ENCODE measurements at regions not wholly inside any gene's neighbourhood (a gene's known extent, or its start where the extent isn't known, plus 50 kb on each side); places are given as distances from the start of the nearest gene placed in this dataset.

DNA sequence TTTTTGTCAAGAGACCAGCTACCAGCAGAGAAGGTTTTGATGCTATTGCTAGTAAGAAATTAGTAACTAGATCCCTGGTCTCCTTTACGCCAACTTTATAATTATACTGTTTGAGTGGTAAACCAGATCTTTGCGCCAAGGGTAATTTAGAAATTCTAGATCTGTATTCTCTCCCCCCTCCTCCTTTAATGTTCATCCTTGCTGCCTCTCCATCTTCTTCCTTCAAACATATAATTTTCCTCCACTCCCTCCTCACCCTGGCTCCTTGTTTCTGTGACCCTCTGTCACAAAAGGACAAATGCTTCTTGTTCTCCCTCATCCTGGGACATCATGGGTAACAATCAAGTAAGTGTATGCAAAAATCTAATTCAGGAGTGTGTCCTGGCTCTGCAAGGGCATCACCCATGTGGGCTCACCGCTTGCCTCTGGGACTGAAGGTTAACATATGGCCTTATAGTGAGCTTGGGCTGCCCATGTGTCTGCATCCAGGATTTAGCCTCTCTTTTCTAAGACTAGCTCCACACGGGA lies 121.2 kb downstream of the BAMBI start:
- no peaks in the 10 kb centered on the region for H3K27me3 ChIP-seq
- WGBS, 2 donors, result 94% methylated on average over 4 of the region's 4 CpGs
- no peaks in the 10 kb centered on the region for H3K4me1 ChIP-seq
- DNase-seq, result no peak
- intact Hi-C loops (cut with DNase I), result no loop called here
- TF ChIP-seq, protein P1, sequence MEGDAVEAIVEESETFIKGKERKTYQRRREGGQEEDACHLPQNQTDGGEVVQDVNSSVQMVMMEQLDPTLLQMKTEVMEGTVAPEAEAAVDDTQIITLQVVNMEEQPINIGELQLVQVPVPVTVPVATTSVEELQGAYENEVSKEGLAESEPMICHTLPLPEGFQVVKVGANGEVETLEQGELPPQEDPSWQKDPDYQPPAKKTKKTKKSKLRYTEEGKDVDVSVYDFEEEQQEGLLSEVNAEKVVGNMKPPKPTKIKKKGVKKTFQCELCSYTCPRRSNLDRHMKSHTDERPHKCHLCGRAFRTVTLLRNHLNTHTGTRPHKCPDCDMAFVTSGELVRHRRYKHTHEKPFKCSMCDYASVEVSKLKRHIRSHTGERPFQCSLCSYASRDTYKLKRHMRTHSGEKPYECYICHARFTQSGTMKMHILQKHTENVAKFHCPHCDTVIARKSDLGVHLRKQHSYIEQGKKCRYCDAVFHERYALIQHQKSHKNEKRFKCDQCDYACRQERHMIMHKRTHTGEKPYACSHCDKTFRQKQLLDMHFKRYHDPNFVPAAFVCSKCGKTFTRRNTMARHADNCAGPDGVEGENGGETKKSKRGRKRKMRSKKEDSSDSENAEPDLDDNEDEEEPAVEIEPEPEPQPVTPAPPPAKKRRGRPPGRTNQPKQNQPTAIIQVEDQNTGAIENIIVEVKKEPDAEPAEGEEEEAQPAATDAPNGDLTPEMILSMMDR (IDR thresholded peaks at IDR 0.05), result no peak
- no peak for TF ChIP-seq POLR2A (IDR thresholded peaks at IDR 0.05)
- H3K27ac ChIP-seq, result no peak overlapping the region
- no peak overlapping the region for H3K4me3 ChIP-seq
- H3K36me3 ChIP-seq, result no peaks in the 10 kb centered on the region
- H3K9me3 ChIP-seq, result no peaks in the 10 kb centered on the region

DNA sequence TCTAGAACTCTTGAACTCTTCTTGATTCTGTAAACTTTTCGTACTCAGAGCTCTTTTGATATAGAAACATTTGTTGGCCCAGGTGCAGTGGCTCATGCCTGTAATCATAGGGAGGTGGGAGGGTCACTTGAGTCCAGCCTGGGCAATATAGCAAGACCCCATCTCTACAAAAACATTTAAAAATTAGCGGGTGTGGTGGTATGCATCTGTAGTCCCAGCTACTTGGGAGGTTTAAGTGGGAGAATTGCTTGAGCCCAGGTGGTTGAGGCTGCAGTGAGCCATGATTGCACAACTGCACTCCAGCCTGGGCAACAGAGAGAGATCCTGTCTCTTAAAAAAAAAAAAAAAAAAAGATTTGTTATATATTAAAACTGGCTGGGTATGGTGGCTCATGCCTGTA lies 121.6 kb downstream of the BAMBI start:
- Histone ChIP-seq H3K36me3 (no peaks in the 10 kb centered on the region), H3K27ac (no peak overlapping the region), H3K4me3 (no peak overlapping the region), H3K27me3 (no peaks in the 10 kb centered on the region), H3K4me1 (no peaks in the 10 kb centered on the region), H3K9me3 (no peaks in the 10 kb centered on the region)
- 87 to 100% methylated on average over 2 of the region's 2 CpGs for WGBS, 2 donors
- intact Hi-C loops (cut with DNase I), result no loop called here
- DNase-seq, result no peak
- TF ChIP-seq, protein P1 (IDR thresholded peaks at IDR 0.05), result no peak
- no peak for TF ChIP-seq POLR2A (IDR thresholded peaks at IDR 0.05)

DNA sequence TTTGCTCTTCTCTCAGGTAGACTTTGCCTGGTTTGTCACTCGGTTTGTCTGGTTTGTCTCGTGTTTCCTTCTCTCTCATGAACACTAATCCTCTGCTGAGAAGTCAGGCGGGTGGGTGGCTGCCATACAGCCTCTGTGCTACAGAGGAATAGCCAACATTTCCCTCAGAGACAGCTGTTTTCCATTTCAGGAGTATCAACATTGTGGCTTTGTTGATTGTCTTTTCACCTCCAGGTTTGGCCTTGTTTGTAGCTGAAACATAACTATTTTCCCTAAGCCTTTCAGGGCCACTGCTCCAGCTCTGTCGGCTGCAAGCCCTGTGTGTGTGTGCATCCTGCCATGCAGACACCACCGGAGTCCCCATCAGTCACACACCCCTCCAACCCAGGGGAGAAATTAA lies 122.8 kb downstream of the BAMBI start:
- H3K27ac ChIP-seq, result no peak overlapping the region
- WGBS, 2 donors, result 53 to 61% methylated on average over 4 to 5 of the region's 5 CpGs
- no peak for TF ChIP-seq POLR2A (IDR thresholded peaks at IDR 0.05)

DNA sequence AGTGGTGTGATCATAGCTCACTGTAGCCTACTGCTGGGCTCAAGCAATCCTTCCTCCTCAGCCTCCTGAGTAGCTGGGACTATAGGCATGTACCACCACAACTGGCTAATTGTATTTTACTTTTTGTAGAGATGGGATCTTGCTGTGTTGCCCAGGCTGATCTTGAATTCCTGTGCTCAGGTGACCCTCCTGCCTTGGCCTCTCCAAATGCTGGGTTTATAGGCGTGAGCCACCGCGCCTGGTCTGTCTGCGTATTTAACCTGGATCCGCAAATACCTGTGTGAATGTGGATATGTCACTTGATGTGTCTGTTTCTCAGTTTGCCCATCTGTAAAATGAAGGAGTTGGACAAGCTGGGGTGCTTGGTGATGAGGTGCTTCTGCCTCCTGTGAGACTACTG lies 123.9 kb downstream of the BAMBI start:
- DNase-seq, result no peak
- peaks cover 0 to 5% (median 0%) of the 10 kb centered on the region in 4 donors for H3K27me3 ChIP-seq
- no peak overlapping the region for H3K4me3 ChIP-seq
- WGBS, 2 donors, result 100% methylated on average over 5 of the region's 5 CpGs
- intact Hi-C loops (cut with DNase I), result no loop called here
- peaks cover 0 to 5% (median 0%) of the 10 kb centered on the region in 3 donors for H3K4me1 ChIP-seq
- no peaks in the 10 kb centered on the region for H3K9me3 ChIP-seq
- TF ChIP-seq POLR2A (IDR thresholded peaks at IDR 0.05), result no peak
- TF ChIP-seq, protein P1 (IDR thresholded peaks at IDR 0.05), result no peak
- no peak overlapping the region for H3K27ac ChIP-seq
- no peaks in the 10 kb centered on the region for H3K36me3 ChIP-seq

More for the DNA sequence above, 122.8 kb downstream of the BAMBI start:
- H3K27me3 ChIP-seq, result no peaks in the 10 kb centered on the region
- no peak for DNase-seq
- no peak overlapping the region for H3K4me3 ChIP-seq
- H3K9me3 ChIP-seq, result no peaks in the 10 kb centered on the region
- no peaks in the 10 kb centered on the region for H3K4me1 ChIP-seq
- no peaks in the 10 kb centered on the region for H3K36me3 ChIP-seq
- intact Hi-C loops (cut with DNase I), result no loop called here

DNA sequence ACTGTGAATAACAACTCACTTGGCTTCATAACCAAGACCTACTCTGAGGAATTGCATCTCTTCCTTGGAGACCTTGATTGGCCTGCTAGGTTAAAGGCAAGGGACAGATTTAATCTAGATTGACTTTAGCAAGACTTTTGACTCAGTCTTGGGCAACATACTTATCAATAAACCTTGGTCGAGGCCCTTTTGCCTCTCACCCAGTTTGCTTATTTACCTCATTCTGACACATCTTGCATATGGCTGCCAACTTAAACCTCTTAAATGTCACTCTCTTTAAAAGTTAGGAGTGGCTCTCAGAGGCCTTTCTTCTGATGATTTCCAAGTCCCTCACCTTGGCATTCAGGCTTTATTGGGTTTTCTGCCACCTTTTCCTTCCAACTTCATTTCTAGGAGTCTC lies 124.5 kb downstream of the BAMBI start:
- intact Hi-C loops (cut with DNase I), result no loop called here
- Histone ChIP-seq H3K4me1 (peaks cover 0 to 5% (median 0%) of the 10 kb centered on the region in 3 donors), H3K27me3 (peaks cover 0 to 5% (median 0%) of the 10 kb centered on the region in 4 donors), H3K27ac (no peak overlapping the region), H3K9me3 (no peaks in the 10 kb centered on the region), H3K36me3 (no peaks in the 10 kb centered on the region), H3K4me3 (no peak overlapping the region)
- no peak for DNase-seq
- TF ChIP-seq POLR2A (IDR thresholded peaks at IDR 0.05), result no peak
- TF ChIP-seq, protein P1 (IDR thresholded peaks at IDR 0.05), result no peak
- 45 to 78% methylated on average over 1 of the region's 1 CpG for WGBS, 2 donors

DNA sequence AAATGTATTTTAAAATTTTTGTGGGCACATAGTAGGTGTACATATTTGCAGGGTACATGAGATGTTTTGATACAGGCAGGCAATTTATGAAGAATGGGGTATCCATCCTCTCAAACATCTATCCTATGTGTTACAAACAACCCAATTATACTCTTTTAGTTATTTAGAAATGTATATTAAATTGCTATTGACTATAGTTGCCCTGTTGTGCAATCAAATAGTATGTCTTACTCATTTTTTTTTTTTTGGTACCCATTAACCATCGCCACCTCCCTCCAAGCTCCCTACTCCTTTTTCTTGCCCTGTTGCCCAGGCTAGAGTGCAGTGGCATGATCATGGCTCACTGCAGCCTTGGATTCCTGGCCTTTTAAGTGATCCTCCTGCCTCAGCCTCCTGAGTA lies 128.1 kb downstream of the BAMBI start:
- Histone ChIP-seq H3K36me3 (no peaks in the 10 kb centered on the region), H3K9me3 (no peaks in the 10 kb centered on the region), H3K4me3 (no peak overlapping the region), H3K4me1 (peaks cover 0 to 17% (median 0%) of the 10 kb centered on the region in 3 donors), H3K27me3 (peaks cover 0 to 13% (median 0%) of the 10 kb centered on the region in 4 donors), H3K27ac (no peak overlapping the region)
- no peak for DNase-seq
- TF ChIP-seq, protein P1 (IDR thresholded peaks at IDR 0.05), result no peak
- TF ChIP-seq POLR2A (IDR thresholded peaks at IDR 0.05), result no peak
- intact Hi-C loops (cut with DNase I), result no loop called here
- WGBS, 2 donors, result 79 to 93% methylated on average over 1 of the region's 1 CpG

Data from esophagus squamous epithelium (tissue), 5 donors.